GM23248 (cell line): ENCODE measurements at regions not wholly inside any gene's neighbourhood (a gene's known extent, or its start where the extent isn't known, plus 50 kb on each side); places are given as distances from the start of the nearest gene placed in this dataset.
"Not testable (repeated sequence)": the region's sequence is repeated elsewhere in the genome, so short reads cannot be mapped to it uniquely, and the experiment has no call there.

Experiments used
- EZH2 ChIP-seq: fragments of 200-600 bp; sonication (generic); IDR thresholded peaks from 2 replicates; pipeline ENCODE4 v1.6.1; 2018; ENCODE audit warnings: antibody characterized with exemption, mild to moderate bottlenecking; ENCODE audit not compliant: insufficient read depth, poor library complexity, severe bottlenecking
- EZH2phosphoT487 ChIP-seq: fragments of 200-600 bp; sonication (generic); IDR thresholded peaks from 2 replicates; pipeline ENCODE4 v1.6.1; 2018; ENCODE audit warnings: antibody characterized with exemption, moderate library complexity, mild to moderate bottlenecking, low read depth; ENCODE audit not compliant: insufficient read depth

DNA sequence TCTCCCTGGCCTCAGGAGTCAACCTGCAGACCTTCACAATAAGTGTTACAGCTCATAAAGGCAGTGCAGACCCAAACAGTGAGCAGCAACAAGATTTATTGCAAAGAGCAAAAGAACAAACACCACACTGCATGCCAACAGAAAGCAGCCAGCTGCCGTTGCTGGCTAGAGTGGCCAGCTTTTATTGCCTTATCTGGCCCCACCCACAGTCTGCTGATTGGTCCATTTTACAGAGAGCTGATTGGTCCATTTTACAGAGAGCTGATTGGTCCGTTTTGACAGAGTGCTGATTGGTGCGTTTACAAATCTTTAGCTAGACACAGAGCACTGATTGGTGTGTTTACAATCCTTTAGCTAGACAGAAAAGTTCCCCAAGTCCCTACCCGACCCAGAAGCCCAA is 885.9 kb upstream of the SPRY2 start:
- not testable (repeated sequence) for TF ChIP-seq EZH2, EZH2phosphoT487
